Lower leg skin (tissue), 3 donors: ENCODE measurements at regions not wholly inside any gene's neighbourhood (a gene's known extent, or its start where the extent isn't known, plus 50 kb on each side); places are given as distances from the start of the nearest gene placed in this dataset.
"Not testable (repeated sequence)": the region's sequence is repeated elsewhere in the genome, so short reads cannot be mapped to it uniquely, and the experiment has no call there.

Experiments
- POLR2A ChIP-seq, 2 donors: fragments of 450-650 bp; IDR thresholded peaks; one replicate each; pipeline ENCODE4 v1.6.1; 2016 to 2017; ENCODE audit warnings: antibody characterized with exemption in 2 of 2, mild to moderate bottlenecking in 1 of 2, moderate library complexity in 1 of 2
- TF ChIP-seq, protein P1 (sequence below), 3 donors: fragments of 450-650 bp; IDR thresholded peaks; one replicate each; pipeline ENCODE4 v1.5.1; 2016; ENCODE audit warnings: antibody characterized with exemption in 3 of 3, mild to moderate bottlenecking in 3 of 3, moderate library complexity in 2 of 3

DNA sequence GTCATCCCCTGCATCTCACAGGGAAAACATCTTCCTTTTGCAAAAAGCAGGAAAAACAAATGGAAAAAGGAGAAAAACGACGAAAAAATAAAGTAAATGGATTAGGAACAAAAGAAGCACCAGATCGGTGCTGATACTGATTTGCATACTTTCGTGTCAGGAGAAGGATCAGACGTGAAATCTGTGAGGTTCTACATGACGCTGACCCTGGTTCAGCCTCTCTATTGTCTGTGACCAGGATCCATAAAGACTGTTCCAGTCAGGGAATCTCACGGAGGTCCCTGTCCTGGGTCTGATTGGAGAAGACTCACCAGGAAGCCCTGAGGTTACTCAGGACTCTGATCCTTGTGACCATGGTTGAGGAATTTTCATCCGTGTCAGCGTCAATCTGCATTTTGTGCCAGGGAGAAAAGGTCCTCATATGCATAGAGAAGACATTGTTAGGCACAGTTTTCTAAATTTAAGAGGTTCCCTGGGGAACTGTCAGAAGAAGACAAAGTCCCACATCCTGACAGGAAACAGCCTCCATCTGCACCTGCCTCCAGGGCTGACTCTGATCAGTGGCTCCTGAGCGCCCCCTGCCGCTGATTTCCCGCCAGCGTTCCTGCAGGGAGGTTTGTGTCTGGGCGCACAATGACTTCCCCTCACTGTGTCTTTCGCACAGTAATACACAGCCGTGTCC is 808.2 kb downstream of the TMEM121 start:
- TF ChIP-seq, protein P1, sequence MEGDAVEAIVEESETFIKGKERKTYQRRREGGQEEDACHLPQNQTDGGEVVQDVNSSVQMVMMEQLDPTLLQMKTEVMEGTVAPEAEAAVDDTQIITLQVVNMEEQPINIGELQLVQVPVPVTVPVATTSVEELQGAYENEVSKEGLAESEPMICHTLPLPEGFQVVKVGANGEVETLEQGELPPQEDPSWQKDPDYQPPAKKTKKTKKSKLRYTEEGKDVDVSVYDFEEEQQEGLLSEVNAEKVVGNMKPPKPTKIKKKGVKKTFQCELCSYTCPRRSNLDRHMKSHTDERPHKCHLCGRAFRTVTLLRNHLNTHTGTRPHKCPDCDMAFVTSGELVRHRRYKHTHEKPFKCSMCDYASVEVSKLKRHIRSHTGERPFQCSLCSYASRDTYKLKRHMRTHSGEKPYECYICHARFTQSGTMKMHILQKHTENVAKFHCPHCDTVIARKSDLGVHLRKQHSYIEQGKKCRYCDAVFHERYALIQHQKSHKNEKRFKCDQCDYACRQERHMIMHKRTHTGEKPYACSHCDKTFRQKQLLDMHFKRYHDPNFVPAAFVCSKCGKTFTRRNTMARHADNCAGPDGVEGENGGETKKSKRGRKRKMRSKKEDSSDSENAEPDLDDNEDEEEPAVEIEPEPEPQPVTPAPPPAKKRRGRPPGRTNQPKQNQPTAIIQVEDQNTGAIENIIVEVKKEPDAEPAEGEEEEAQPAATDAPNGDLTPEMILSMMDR (IDR thresholded peaks at IDR 0.05) = not testable (repeated sequence)
- TF ChIP-seq POLR2A (IDR thresholded peaks at IDR 0.05) = not testable (repeated sequence)
